ENCODE measurements at regions not wholly inside any gene's neighbourhood (a gene's known extent, or its start where the extent isn't known, plus 50 kb on each side); places are given as distances from the start of the nearest gene placed in this dataset.
"Not testable (repeated sequence)": the region's sequence is repeated elsewhere in the genome, so short reads cannot be mapped to it uniquely, and the experiment has no call there.

GRCh38 chr1:239112101-239112935 is 274.1 kb upstream of the CHRM3 start:
- TF ChIP-seq, protein P1, sequence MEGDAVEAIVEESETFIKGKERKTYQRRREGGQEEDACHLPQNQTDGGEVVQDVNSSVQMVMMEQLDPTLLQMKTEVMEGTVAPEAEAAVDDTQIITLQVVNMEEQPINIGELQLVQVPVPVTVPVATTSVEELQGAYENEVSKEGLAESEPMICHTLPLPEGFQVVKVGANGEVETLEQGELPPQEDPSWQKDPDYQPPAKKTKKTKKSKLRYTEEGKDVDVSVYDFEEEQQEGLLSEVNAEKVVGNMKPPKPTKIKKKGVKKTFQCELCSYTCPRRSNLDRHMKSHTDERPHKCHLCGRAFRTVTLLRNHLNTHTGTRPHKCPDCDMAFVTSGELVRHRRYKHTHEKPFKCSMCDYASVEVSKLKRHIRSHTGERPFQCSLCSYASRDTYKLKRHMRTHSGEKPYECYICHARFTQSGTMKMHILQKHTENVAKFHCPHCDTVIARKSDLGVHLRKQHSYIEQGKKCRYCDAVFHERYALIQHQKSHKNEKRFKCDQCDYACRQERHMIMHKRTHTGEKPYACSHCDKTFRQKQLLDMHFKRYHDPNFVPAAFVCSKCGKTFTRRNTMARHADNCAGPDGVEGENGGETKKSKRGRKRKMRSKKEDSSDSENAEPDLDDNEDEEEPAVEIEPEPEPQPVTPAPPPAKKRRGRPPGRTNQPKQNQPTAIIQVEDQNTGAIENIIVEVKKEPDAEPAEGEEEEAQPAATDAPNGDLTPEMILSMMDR (IDR thresholded peaks at IDR 0.05; ENCODE audit: low read depth, low read length, missing control alignments): no peak
- no peak for DNase-seq (ENCODE audit: low read depth)
- H3K4me3 ChIP-seq (ENCODE audit: low read depth, low read length): no peak overlapping the region

GRCh38 chr1:239107676-239108075 is 278.7 kb upstream of the CHRM3 start:
- H3K4me3 ChIP-seq (ENCODE audit: low read depth, low read length): no peak overlapping the region
- TF ChIP-seq, protein P1 (IDR thresholded peaks at IDR 0.05; ENCODE audit: low read depth, low read length, missing control alignments): no peak
- DNase-seq (ENCODE audit: low read depth): no peak

DNA sequence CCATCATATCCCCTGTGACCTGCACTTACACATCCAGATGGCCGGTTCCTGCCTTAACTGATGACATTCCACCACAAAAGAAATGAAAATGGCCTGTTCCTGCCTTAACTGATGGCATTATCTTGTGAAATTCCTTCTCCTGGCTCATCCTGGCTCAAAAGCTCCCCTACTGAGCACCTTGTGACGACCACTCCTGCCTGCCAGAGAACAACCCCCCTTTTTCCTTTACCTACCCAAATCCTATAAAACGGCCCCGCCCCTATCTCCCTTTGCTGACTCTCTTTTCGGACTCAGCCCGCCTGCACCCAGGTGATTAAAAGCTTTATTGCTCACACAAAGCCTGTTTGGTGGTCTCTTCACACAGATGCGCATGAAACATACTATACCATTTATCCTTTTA is 279.7 kb upstream of the CHRM3 start:
- not testable (repeated sequence) for DNase-seq (ENCODE audit: low read depth); H3K4me3 ChIP-seq (ENCODE audit: low read depth, low read length)

DNA sequence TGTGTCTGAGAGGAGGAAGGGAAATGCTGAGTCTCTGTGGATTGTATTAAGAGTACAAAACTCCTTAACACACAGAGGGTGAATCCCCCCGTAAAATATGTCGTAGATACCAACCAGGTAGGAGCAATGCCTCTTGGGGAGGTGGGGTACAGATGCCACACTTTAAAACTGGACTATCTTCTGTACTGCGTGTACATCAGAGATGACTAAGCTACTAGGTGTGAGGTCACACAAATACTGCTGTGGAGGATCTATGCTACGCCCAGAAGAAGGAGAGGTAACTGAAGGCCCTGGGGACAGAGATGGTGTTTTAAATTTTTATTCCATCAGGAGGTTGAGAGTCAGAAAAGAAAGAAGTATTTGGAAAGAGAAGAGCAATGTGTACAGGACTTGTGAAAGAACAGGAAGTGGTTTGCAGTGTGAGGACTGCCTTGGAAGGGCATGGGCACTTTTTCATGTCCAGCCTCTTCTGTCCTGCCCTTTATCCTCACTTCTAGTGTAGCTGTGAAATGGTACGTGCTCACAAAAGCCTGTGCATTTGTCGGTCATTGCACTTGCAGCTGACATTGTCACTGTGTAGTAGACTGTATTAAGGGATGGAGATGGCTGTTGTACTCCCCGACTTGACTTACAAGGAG is 287.8 kb upstream of the CHRM3 start:
- TF ChIP-seq, protein P1 (IDR thresholded peaks at IDR 0.05; ENCODE audit: low read depth, low read length, missing control alignments): no peak
- DNase-seq (ENCODE audit: low read depth): no peak
- no peak overlapping the region for H3K4me3 ChIP-seq (ENCODE audit: low read depth, low read length)

- TF ChIP-seq, protein P1 (IDR thresholded peaks at IDR 0.05; ENCODE audit: low read depth, low read length, missing control alignments): no peak
- H3K4me3 ChIP-seq (ENCODE audit: low read depth, low read length): no peak overlapping the region
- no peak for DNase-seq (ENCODE audit: low read depth)
Observed at GRCh38 chr1:239091537-239091936, 294.8 kb upstream of the CHRM3 start.

DNA sequence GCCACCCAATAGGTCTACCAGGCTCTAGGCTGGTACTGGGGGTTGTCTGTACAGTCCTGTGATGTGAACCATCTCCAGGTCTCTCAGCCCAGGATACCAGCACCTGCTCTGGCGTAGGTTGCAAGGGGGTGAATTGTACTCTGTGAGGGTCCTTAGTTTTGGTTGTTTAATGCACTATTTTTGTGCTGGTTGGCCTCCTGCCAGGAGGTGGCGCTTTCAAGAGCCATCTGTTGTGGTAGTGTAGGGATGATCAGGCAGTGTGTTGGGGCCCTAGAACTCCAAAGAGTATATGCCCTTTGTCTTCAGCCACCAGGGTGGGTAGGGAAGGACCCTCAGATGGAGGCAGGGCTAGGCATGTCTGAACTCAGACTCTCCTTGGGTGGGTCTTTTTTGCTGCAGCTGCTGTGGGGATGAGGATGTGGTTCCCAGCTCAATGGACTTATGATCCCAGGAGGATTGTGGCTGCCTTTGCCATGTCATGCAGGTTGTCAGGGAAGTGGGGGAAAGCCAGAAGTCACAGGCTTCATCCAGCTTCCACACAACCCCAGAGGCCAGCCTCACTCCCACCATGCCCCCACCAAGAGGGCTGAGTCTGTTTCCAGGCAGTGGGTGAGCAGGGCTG is 301.8 kb upstream of the CHRM3 start:
- no peak overlapping the region for H3K4me3 ChIP-seq (ENCODE audit: low read depth, low read length)
- TF ChIP-seq, protein P1 (IDR thresholded peaks at IDR 0.05; ENCODE audit: low read depth, low read length, missing control alignments): no peak
- no peak for DNase-seq (ENCODE audit: low read depth)

DNA sequence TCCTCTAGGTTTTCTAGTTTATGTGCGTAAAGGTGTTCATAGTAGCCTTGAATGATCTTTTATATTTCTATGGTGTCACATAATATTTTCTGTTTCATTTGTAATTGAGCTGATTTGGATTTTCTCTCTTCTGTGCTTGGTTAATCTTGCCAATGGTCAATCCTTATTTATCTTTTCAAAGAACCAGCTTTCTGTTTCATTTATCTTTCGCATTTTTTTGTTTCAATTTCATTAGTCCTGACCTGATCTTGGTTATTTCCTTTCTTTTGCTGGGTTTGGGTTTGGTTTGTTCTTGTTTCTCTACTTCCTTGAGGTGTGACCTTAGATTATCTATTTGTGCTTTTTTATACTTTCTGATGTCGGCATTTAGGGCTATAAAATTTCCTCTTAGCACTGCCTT is 304.4 kb upstream of the CHRM3 start:
- DNase-seq (ENCODE audit: low read depth); H3K4me3 ChIP-seq (ENCODE audit: low read depth, low read length): not testable (repeated sequence)
